H9 (cell line): ENCODE measurements at regions not wholly inside any gene's neighbourhood (a gene's known extent, or its start where the extent isn't known, plus 50 kb on each side); places are given as distances from the start of the nearest gene placed in this dataset.

Experiments used
- DNase-seq: peaks from one replicate; pipeline ENCODE4 v3.0.0-alpha.2; 2017
- H2AFZ ChIP-seq: one replicate; pipeline ENCODE4 v1.6.1; 2013; ENCODE audit warnings: mild to moderate bottlenecking, low read length, control low read depth, moderate library complexity
- H2AK5ac ChIP-seq: 2 replicates; pipeline ENCODE4 v1.6.1; 2013; ENCODE audit warnings: low read length, control low read depth, mixed read lengths; ENCODE audit not compliant: insufficient read length
- H2BK120ac ChIP-seq: one replicate; pipeline ENCODE4 v1.6.1; 2013; ENCODE audit warnings: low read depth, mild to moderate bottlenecking, low read length, control low read depth, inconsistent platforms; ENCODE audit not compliant: poor library complexity, severe bottlenecking
- H2BK12ac ChIP-seq: 2 replicates; pipeline ENCODE4 v1.6.1; 2013; ENCODE audit warnings: low read length, control low read depth, mixed read lengths, low read depth; ENCODE audit not compliant: insufficient read length
- H2BK15ac ChIP-seq: 2 replicates; pipeline ENCODE4 v1.6.1; 2013; ENCODE audit warnings: low read depth, low read length, control low read depth
- H2BK20ac ChIP-seq: one replicate; pipeline ENCODE4 v1.6.1; 2013; ENCODE audit warnings: low read depth, mild to moderate bottlenecking, low read length, control low read depth, inconsistent platforms; ENCODE audit not compliant: poor library complexity, severe bottlenecking
- H2BK5ac ChIP-seq: 2 replicates; pipeline ENCODE4 v1.6.1; 2013; ENCODE audit warnings: low read length, control low read depth, mixed read lengths; ENCODE audit not compliant: insufficient read length
- H3K14ac ChIP-seq: 2 replicates; pipeline ENCODE4 v1.6.1; 2013; ENCODE audit warnings: low read length, control low read depth; ENCODE audit not compliant: insufficient read depth
- H3K18ac ChIP-seq: 2 replicates; pipeline ENCODE4 v1.6.1; 2013; ENCODE audit warnings: low read depth, mild to moderate bottlenecking, mixed read lengths, low read length, control low read depth; ENCODE audit not compliant: insufficient read length
- H3K23ac ChIP-seq: 2 replicates; pipeline ENCODE4 v1.6.1; 2013; ENCODE audit warnings: low read length, control low read depth, mixed read lengths, low read depth; ENCODE audit not compliant: insufficient read length
- H3K23me2 ChIP-seq: 2 replicates; pipeline ENCODE4 v1.6.1; 2013; ENCODE audit warnings: low read depth, mild to moderate bottlenecking, mixed read lengths, low read length, control low read depth; ENCODE audit not compliant: insufficient read length, poor library complexity, severe bottlenecking
- H3K27ac ChIP-seq: 2 replicates; pipeline ENCODE4 v1.5.1; 2013; ENCODE audit warnings: low read length, control low read depth, mixed read lengths, low read depth; ENCODE audit not compliant: insufficient read length
- H3K27me3 ChIP-seq: 2 replicates; pipeline ENCODE4 v1.6.1; 2013; ENCODE audit warnings: low read length, control low read depth, inconsistent platforms; ENCODE audit not compliant: insufficient read depth
- H3K4ac ChIP-seq: 2 replicates; pipeline ENCODE4 v1.6.1; 2013; ENCODE audit warnings: low read depth, mild to moderate bottlenecking, control low read depth, inconsistent platforms, low read length, moderate library complexity
- H3K4me1 ChIP-seq: 2 replicates; pipeline ENCODE4 v1.6.1; 2013; ENCODE audit warnings: low read length, control low read depth, inconsistent platforms; ENCODE audit not compliant: insufficient read depth
- H3K4me2 ChIP-seq: 2 replicates; pipeline ENCODE4 v1.6.1; 2013; ENCODE audit warnings: low read length, control low read depth, mixed read lengths; ENCODE audit not compliant: insufficient read length, insufficient read depth
- H3K56ac ChIP-seq: 2 replicates; pipeline ENCODE4 v1.6.1; 2013; ENCODE audit warnings: low read depth, mild to moderate bottlenecking, mixed read lengths, low read length, control low read depth; ENCODE audit not compliant: insufficient read length
- H3K79me1 ChIP-seq: 2 replicates; pipeline ENCODE4 v1.6.1; 2013; ENCODE audit warnings: low read depth, mild to moderate bottlenecking, moderate library complexity, low read length, control low read depth, inconsistent platforms; ENCODE audit not compliant: insufficient read depth, poor library complexity, severe bottlenecking
- H3K79me2 ChIP-seq: 2 replicates; pipeline ENCODE4 v1.6.1; 2013; ENCODE audit warnings: low read length, control low read depth, inconsistent platforms; ENCODE audit not compliant: insufficient read depth
- H3K9ac ChIP-seq: 2 replicates; pipeline ENCODE4 v1.6.1; 2013; ENCODE audit warnings: low read length, control low read depth, mixed read lengths; ENCODE audit not compliant: insufficient read length; ENCODE audit errors: extremely low read depth
- H3K9me3 ChIP-seq: one replicate; pipeline ENCODE4 v1.6.1; 2013; ENCODE audit warnings: low read depth, low read length, inconsistent platforms; ENCODE audit not compliant: control insufficient read depth
- H3T11ph ChIP-seq: one replicate; pipeline ENCODE4 v1.6.1; 2013; ENCODE audit warnings: mild to moderate bottlenecking, low read length, control low read depth, inconsistent platforms
- H4K20me1 ChIP-seq: one replicate; pipeline ENCODE4 v1.6.1; 2013; ENCODE audit not compliant: control insufficient read depth, insufficient read length, insufficient read depth
- H4K5ac ChIP-seq: 2 replicates; pipeline ENCODE4 v1.6.1; 2013; ENCODE audit warnings: low read depth, mild to moderate bottlenecking, mixed read lengths, low read length, control low read depth; ENCODE audit not compliant: insufficient read length
- H4K8ac ChIP-seq: replicated peaks from 2 replicates; pipeline ENCODE4 v1.6.1; 2013; ENCODE audit warnings: low read length, control low read depth, mixed read lengths, low read depth; ENCODE audit not compliant: insufficient read length
- H4K91ac ChIP-seq: 2 replicates; pipeline ENCODE4 v1.6.1; 2013; ENCODE audit warnings: low read depth, mild to moderate bottlenecking, moderate library complexity, mixed read lengths, low read length, control low read depth; ENCODE audit not compliant: insufficient read length
- H3K27ac Mint-ChIP-seq, 3 experiments: 2 replicates in 2 of 3; 3 replicates in 1 of 3; pipeline ENCODE4 v1.8.0; 2020 to 2021; ENCODE audit warnings: mixed read lengths in 3 of 3, mild to moderate bottlenecking in 1 of 3, moderate library complexity in 1 of 3
- H3K27me3 Mint-ChIP-seq: 2 replicates; pipeline ENCODE4 v1.8.0; 2021; ENCODE audit warnings: low read depth, mild to moderate bottlenecking, moderate library complexity, mixed read lengths
- H3K36me3 Mint-ChIP-seq, 3 experiments: 2 replicates in 2 of 3; 3 replicates in 1 of 3; pipeline ENCODE4 v1.8.0; 2020 to 2021; ENCODE audit warnings: low read depth in 3 of 3, mixed read lengths in 3 of 3; ENCODE audit not compliant: insufficient read depth in 1 of 3
- H3K4me1 Mint-ChIP-seq, 2 experiments: 2 replicates each; pipeline ENCODE4 v1.8.0; 2020; ENCODE audit warnings: mixed read lengths in 2 of 2
- H3K4me3 Mint-ChIP-seq, 2 experiments: 2 replicates in 1 of 2; 3 replicates in 1 of 2; pipeline ENCODE4 v1.8.0; 2020 to 2021; ENCODE audit warnings: mild to moderate bottlenecking in 2 of 2, mixed read lengths in 2 of 2, moderate library complexity in 1 of 2
- H3K9me3 Mint-ChIP-seq, 2 experiments: 2 replicates in 1 of 2; 3 replicates in 1 of 2; pipeline ENCODE4 v1.8.0; 2020; ENCODE audit warnings: mild to moderate bottlenecking in 2 of 2, mixed read lengths in 2 of 2, moderate library complexity in 1 of 2
- WGBS: extraction: QIAGEN DNeasy Blood & Tissue Kit; methylation state at CpG from one replicate; pipeline ENCODE4 v1.1.7; 2013; ENCODE audit warnings: missing lambda C conversion rate, low lambda C conversion rate, mixed read lengths; ENCODE audit not compliant: insufficient read length; ENCODE audit errors: extremely low coverage; 5-methylcytosine and 5-hydroxymethylcytosine counted together
- TF ChIP-seq, protein P1 (sequence below): fragments of 200-600 bp; sonication (generic); conservative IDR thresholded peaks from 3 replicates; pipeline ENCODE4 v1.8.0; 2021; ENCODE audit warnings: antibody characterized with exemption, mild to moderate bottlenecking

DNA sequence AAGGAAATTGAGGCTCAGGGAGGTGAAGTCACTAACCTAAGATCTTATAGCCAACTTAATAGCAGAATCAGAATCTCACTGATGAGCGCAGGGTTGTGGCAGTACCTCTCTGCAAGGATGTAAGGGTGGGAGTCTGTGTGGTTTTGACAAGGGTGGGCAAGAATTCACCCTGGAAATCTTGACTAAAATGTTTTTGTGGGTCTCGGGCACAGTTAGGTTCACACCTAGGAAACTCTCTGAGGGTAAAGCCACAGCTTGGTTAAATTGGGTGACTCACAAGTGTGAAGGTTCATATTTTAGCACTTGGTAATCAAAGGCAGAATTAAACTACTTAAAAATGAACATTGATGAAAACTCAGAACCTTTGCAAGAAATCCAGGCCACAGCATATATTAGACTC is 178.2 kb upstream of the EOMES start:
- Mint-ChIP-seq H3K4me1 (peaks cover 0 to 3% of the 10 kb centered on the region in 2 experiments; a peak in 1 of 4 replicates), H3K9me3 (no peaks in the 10 kb centered on the region), H3K27ac (no peak overlapping the region), H3K4me3 (no peak overlapping the region), H3K36me3 (no peaks in the 10 kb centered on the region), H3K27me3 (no peaks in the 10 kb centered on the region)
- H3K4me2 ChIP-seq: no peak overlapping the region
- no peak overlapping the region for H3K23ac ChIP-seq
- H3K79me1 ChIP-seq: no peaks in the 10 kb centered on the region
- no peak overlapping the region for H3K27ac ChIP-seq
- H3K4ac ChIP-seq: no peak overlapping the region
- H2AK5ac ChIP-seq: no peak overlapping the region
- H3K9me3 ChIP-seq: no peaks in the 10 kb centered on the region
- no peaks in the 10 kb centered on the region for H3K79me2 ChIP-seq
- H2BK5ac ChIP-seq: no peak overlapping the region
- H4K5ac ChIP-seq: no peak overlapping the region
- H3K56ac ChIP-seq: no peak overlapping the region
- no peak overlapping the region for H2BK12ac ChIP-seq
- H3K27me3 ChIP-seq: no peaks in the 10 kb centered on the region
- DNase-seq: no peak
- no peaks in the 10 kb centered on the region for H4K20me1 ChIP-seq
- H2BK15ac ChIP-seq: no peak overlapping the region
- TF ChIP-seq, protein P1, sequence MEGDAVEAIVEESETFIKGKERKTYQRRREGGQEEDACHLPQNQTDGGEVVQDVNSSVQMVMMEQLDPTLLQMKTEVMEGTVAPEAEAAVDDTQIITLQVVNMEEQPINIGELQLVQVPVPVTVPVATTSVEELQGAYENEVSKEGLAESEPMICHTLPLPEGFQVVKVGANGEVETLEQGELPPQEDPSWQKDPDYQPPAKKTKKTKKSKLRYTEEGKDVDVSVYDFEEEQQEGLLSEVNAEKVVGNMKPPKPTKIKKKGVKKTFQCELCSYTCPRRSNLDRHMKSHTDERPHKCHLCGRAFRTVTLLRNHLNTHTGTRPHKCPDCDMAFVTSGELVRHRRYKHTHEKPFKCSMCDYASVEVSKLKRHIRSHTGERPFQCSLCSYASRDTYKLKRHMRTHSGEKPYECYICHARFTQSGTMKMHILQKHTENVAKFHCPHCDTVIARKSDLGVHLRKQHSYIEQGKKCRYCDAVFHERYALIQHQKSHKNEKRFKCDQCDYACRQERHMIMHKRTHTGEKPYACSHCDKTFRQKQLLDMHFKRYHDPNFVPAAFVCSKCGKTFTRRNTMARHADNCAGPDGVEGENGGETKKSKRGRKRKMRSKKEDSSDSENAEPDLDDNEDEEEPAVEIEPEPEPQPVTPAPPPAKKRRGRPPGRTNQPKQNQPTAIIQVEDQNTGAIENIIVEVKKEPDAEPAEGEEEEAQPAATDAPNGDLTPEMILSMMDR: no peak
- no CpG with 5 or more reads among the region's 2 CpGs for WGBS
- no peak overlapping the region for H4K8ac ChIP-seq
- no peak overlapping the region for H3K9ac ChIP-seq
- no peak overlapping the region for H4K91ac ChIP-seq
- no peak overlapping the region for H2BK20ac ChIP-seq
- H2BK120ac ChIP-seq: no peak overlapping the region
- H3K4me1 ChIP-seq: no peaks in the 10 kb centered on the region
- no peak overlapping the region for H3K18ac ChIP-seq
- H3T11ph ChIP-seq: no peak overlapping the region
- H3K14ac ChIP-seq: no peak overlapping the region
- no peak overlapping the region for H2AFZ ChIP-seq
- H3K23me2 ChIP-seq: no peaks in the 10 kb centered on the region
